ENCODE measurements at regions not wholly inside any gene's neighbourhood (a gene's known extent, or its start where the extent isn't known, plus 50 kb on each side); places are given as distances from the start of the nearest gene placed in this dataset.

DNA sequence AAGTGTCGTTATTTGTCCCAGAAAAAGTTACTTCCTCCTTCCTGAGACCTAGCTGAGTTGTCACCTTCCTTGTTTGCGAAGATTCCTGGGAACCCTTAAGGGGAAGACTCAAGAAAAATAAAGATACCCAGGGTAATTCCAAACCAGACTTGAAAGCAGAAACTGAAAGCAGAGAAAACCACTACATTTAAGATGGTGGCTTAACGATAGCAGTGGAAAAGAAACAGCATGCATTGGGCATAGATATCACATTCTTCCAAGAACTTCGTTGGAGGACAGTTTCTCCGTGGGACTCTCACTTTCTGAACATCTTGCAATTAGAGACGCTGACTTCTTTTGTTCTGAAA lies 89.1 kb downstream of the FAM76B start:
- H3K9ac ChIP-seq (ENCODE audit: low read length in 3 of 3): no peak overlapping the region
- H3K4me1 ChIP-seq (ENCODE audit: control insufficient read depth in 2 of 3, insufficient read depth in 2 of 3, low read depth in 1 of 3, low read length in 3 of 3): peaks cover 0 to 6% (median 3%) of the 10 kb centered on the region in 3 donors
- no peak overlapping the region for H3K4me3 ChIP-seq (ENCODE audit: low read length in 3 of 3)
- no peak overlapping the region for H3K27ac ChIP-seq (ENCODE audit: low read depth in 2 of 2, low read length in 2 of 2)
- intact Hi-C loops (cut with DNase I): no loop called here
- no peaks in the 10 kb centered on the region for H3K36me3 ChIP-seq (ENCODE audit: control insufficient read depth in 2 of 3, insufficient read depth in 3 of 3, low read length in 3 of 3)
- FAIRE-seq: no peak
- H3K27me3 ChIP-seq (ENCODE audit: control insufficient read depth, insufficient read depth, low read length): no peaks in the 10 kb centered on the region
- H3K9me3 ChIP-seq (ENCODE audit: control insufficient read depth in 2 of 3, insufficient read depth in 1 of 3, low read length in 3 of 3): no peaks in the 10 kb centered on the region
- TF ChIP-seq, protein P1, sequence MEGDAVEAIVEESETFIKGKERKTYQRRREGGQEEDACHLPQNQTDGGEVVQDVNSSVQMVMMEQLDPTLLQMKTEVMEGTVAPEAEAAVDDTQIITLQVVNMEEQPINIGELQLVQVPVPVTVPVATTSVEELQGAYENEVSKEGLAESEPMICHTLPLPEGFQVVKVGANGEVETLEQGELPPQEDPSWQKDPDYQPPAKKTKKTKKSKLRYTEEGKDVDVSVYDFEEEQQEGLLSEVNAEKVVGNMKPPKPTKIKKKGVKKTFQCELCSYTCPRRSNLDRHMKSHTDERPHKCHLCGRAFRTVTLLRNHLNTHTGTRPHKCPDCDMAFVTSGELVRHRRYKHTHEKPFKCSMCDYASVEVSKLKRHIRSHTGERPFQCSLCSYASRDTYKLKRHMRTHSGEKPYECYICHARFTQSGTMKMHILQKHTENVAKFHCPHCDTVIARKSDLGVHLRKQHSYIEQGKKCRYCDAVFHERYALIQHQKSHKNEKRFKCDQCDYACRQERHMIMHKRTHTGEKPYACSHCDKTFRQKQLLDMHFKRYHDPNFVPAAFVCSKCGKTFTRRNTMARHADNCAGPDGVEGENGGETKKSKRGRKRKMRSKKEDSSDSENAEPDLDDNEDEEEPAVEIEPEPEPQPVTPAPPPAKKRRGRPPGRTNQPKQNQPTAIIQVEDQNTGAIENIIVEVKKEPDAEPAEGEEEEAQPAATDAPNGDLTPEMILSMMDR (IDR thresholded peaks at IDR 0.05; ENCODE audit: borderline replicate concordance, extremely low read depth, insufficient read depth): no peak
- no peak for DNase-seq

DNA sequence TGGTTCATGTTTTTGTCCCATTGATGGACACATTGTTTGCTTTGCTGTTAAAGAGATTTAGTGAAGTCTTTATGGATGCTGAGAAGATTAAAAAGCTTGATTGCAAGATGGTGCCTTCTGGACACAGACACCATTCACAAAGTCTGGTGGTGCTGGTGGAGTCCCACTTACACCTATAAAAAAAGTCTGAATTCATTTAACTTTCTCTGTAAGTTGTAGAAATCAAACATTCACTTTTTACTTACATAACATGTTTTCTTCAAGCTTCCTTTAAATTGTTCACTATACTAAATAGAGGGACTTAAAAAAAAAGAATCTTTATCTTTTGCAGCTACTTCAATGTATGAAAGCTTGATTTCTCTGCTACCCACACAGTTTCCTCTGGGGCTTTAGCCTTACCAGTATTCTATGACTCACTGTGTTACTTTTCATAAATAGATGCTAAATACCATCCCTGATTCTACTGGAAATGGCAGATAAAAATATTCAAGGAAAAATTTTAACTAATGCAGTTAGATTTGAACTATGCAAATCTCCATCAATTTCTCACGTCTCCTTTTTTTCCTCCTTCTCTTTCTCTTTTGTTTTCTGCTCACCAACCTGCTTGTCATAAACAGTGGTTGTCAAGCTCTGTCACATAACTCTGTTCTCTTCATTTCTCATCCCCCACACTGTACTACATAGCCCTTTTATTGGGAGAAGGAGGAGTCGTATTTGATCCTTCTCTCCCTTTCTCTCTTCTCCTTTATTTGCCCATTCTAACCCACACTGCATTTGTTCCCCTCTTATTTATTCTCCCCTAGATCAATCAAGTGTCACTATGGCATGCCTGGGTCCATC lies 89.7 kb downstream of the FAM76B start:
- no peaks in the 10 kb centered on the region for H3K9me3 ChIP-seq (ENCODE audit: control insufficient read depth in 2 of 3, insufficient read depth in 1 of 3, low read length in 3 of 3)
- no peaks in the 10 kb centered on the region for H3K4me1 ChIP-seq (ENCODE audit: control insufficient read depth in 2 of 3, insufficient read depth in 2 of 3, low read depth in 1 of 3, low read length in 3 of 3)
- H3K4me3 ChIP-seq (ENCODE audit: low read length in 3 of 3): no peak overlapping the region
- no peak for FAIRE-seq
- no peak for DNase-seq
- no peak overlapping the region for H3K27ac ChIP-seq (ENCODE audit: low read depth in 2 of 2, low read length in 2 of 2)
- no peaks in the 10 kb centered on the region for H3K36me3 ChIP-seq (ENCODE audit: control insufficient read depth in 2 of 3, insufficient read depth in 3 of 3, low read length in 3 of 3)
- intact Hi-C loops (cut with DNase I): no loop called here
- no peaks in the 10 kb centered on the region for H3K27me3 ChIP-seq (ENCODE audit: control insufficient read depth, insufficient read depth, low read length)
- TF ChIP-seq, protein P1 (IDR thresholded peaks at IDR 0.05; ENCODE audit: borderline replicate concordance, extremely low read depth, insufficient read depth): no peak
- H3K9ac ChIP-seq (ENCODE audit: low read length in 3 of 3): no peak overlapping the region

DNA sequence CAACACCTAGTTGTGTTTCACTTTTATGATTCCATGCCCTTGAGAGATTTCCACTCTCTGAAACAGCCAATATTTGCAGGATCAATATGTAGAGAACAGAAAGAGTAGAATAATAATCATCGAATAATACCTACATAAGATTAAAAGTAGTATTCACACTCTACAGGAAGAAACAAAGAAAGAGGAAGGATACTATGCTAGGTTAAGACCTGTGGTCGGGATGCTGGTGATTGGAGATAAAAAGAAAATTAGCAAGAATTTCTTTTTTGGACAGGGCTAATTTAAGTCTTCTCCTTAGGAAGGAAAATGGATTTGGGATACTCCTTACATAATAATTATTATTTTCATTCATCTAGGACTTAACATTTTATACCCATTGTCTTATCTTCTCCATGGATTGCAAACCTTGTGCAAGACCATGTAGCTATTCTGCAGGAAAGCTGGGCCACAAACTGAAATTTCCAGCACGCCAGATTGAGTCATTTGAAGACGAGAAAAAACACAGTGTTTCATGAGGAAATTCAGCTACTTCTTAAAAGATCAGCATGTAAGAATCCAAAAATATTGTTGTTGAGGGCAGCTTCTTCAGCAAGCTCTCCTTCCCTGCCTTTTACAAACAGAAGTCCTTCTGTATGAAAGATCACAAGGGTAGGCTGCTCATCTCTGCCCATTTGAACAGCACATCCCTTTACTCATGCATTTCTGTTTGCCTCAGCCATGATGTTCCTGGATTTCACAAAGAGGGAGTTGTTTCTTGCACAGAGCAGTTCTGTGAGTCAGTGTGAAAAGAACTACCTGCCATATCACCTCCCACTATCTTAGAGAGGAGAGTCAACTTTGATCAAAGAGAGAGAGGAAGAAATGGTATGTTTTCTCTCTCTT lies 90.7 kb downstream of the FAM76B start:
- TF ChIP-seq, protein P1 (IDR thresholded peaks at IDR 0.05; ENCODE audit: borderline replicate concordance, extremely low read depth, insufficient read depth): no peak
- no peak overlapping the region for H3K27ac ChIP-seq (ENCODE audit: low read depth in 2 of 2, low read length in 2 of 2)
- H3K36me3 ChIP-seq (ENCODE audit: control insufficient read depth in 2 of 3, insufficient read depth in 3 of 3, low read length in 3 of 3): no peaks in the 10 kb centered on the region
- H3K9ac ChIP-seq (ENCODE audit: low read length in 3 of 3): no peak overlapping the region
- no peak overlapping the region for H3K4me3 ChIP-seq (ENCODE audit: low read length in 3 of 3)
- no peaks in the 10 kb centered on the region for H3K9me3 ChIP-seq (ENCODE audit: control insufficient read depth in 2 of 3, insufficient read depth in 1 of 3, low read length in 3 of 3)
- intact Hi-C loops (cut with DNase I): no loop called here
- no peak for DNase-seq
- H3K27me3 ChIP-seq (ENCODE audit: control insufficient read depth, insufficient read depth, low read length): no peaks in the 10 kb centered on the region
- H3K4me1 ChIP-seq (ENCODE audit: control insufficient read depth in 2 of 3, insufficient read depth in 2 of 3, low read depth in 1 of 3, low read length in 3 of 3): no peaks in the 10 kb centered on the region
- FAIRE-seq: no peak
